Pancreas (tissue), 10 donors: ENCODE measurements at regions not wholly inside any gene's neighbourhood (a gene's known extent, or its start where the extent isn't known, plus 50 kb on each side); places are given as distances from the start of the nearest gene placed in this dataset.

Experiments used
- ATAC-seq, 4 donors: fragments of 200-7000 bp; cut with Tn5 transposase; one replicate each; pipeline versions ENCODE4 v1.8.0 to v1.9.1; 2020; ENCODE audit warnings: mild to moderate bottlenecking in 4 of 4, moderate library complexity in 4 of 4
- DNase-seq, 6 donors: peaks; one replicate each; pipeline ENCODE4 v3.0.0-alpha.2; 2020
- FAIRE-seq: peaks from 2 replicates; lab custom pipeline; 2012; peaks lifted over from hg19 to GRCh38; lab: Jason Lieb, UNC
- H3K27ac ChIP-seq, 4 donors: fragments of 200-600 bp; sonication (generic); 1 replicate in 3 of 4; 2 replicates in 1 of 4; pipeline versions ENCODE4 v1.5.0 to v1.8.0; 2020
- H3K27me3 ChIP-seq, 4 donors: fragments of 200-600 bp; one replicate each; pipeline ENCODE4 v1.8.0; 2021
- H3K36me3 ChIP-seq, 3 donors: fragments of 200-600 bp; sonication (generic) in 1 of 3; one replicate each; pipeline versions ENCODE4 v1.5.0 to v1.8.0; 2020 to 2021
- H3K4me1 ChIP-seq, 3 donors: fragments of 200-600 bp; one replicate each; pipeline ENCODE4 v1.8.0; 2021
- H3K4me3 ChIP-seq, 4 donors: fragments of 200-600 bp; sonication (generic) in 2 of 4; one replicate each; pipeline versions ENCODE4 v1.5.0 to v1.8.0; 2020 to 2021
- H3K9me3 ChIP-seq, 4 donors: fragments of 200-600 bp; one replicate each; pipeline ENCODE4 v1.8.0; 2021
- CTCF ChIP-seq, 4 donors: fragments of 200-600 bp; sonication (generic) in 3 of 4; IDR thresholded peaks; one replicate each; pipeline versions ENCODE4 v1.5.0 to v1.8.0; 2021; ENCODE audit warnings: antibody characterized with exemption in 4 of 4
- WGBS, 2 donors: extraction: QIAGEN DNeasy Blood & Tissue Kit; methylation state at CpG; one replicate each; pipeline ENCODE4 v1.1.7; 2013; 5-methylcytosine and 5-hydroxymethylcytosine counted together
- intact Hi-C, 3 donors: fragments of 100-400 bp; cut with DNase I; formaldehyde crosslinking; loops; one replicate each; pipeline versions ENCODE4 v1.11.1 to v1.14.2; 2022
- donor health status: healthy with polysubstance abuse.
- donor health status: DM: no; HTN: no; CAD: no; lungs with moderate emphysema.
- donor health status: DM: no; HTN: no; CAD: no.
- donor health status: control.
- donor health status: control.
- donor health status: Bipolar disorder and iron deficiency.
- donor health status: DM: yes; HTN: yes; CAD: no.
- donor health status: DM: no; HTN: no; CAD: no.
- donor health status: DM: no; HTN: no; CAD: no.
- donor health status: DM: yes; HTN: yes; CAD: no.

- intact Hi-C loops, result no loop called here
These were observed 387.8 kb downstream of the SMOC2 start for GRCh38 chr6:168828800-168829199.

GRCh38 chr6:168828035-168828434 lies 387.1 kb downstream of the SMOC2 start:
- DNase-seq (no peak), FAIRE-seq (no peak), ATAC-seq (no peak)
- Histone ChIP-seq H3K27ac (no peak overlapping the region), H3K4me3 (no peak overlapping the region), H3K27me3 (no peaks in the 10 kb centered on the region), H3K36me3 (no peaks in the 10 kb centered on the region), H3K4me1 (no peaks in the 10 kb centered on the region), H3K9me3 (no peaks in the 10 kb centered on the region)
- WGBS, 2 donors, result 69 to 73% methylated on average over 3 of the region's 3 CpGs
- TF ChIP-seq CTCF (IDR thresholded peaks at IDR 0.05), result no peak
- intact Hi-C loops, result no loop called here

More at GRCh38 chr6:168828800-168829199, 387.8 kb downstream of the SMOC2 start:
- no peaks in the 10 kb centered on the region for H3K27me3 ChIP-seq
- no peak overlapping the region for H3K4me3 ChIP-seq
- no peak for ATAC-seq
- H3K27ac ChIP-seq, result no peak overlapping the region
- H3K4me1 ChIP-seq, result no peaks in the 10 kb centered on the region
- H3K36me3 ChIP-seq, result no peaks in the 10 kb centered on the region
- no peak for TF ChIP-seq CTCF (IDR thresholded peaks at IDR 0.05)
- WGBS, 2 donors, result 67% methylated on average over 2 of the region's 2 CpGs
- H3K9me3 ChIP-seq, result no peaks in the 10 kb centered on the region
- DNase-seq, result no peak
- no peak for FAIRE-seq

GRCh38 chr6:168827586-168827871 lies 386.5 kb downstream of the SMOC2 start:
- Histone ChIP-seq H3K27ac (no peak overlapping the region), H3K4me1 (no peaks in the 10 kb centered on the region), H3K4me3 (no peak overlapping the region), H3K9me3 (no peaks in the 10 kb centered on the region), H3K27me3 (no peaks in the 10 kb centered on the region), H3K36me3 (no peaks in the 10 kb centered on the region)
- FAIRE-seq (no peak), DNase-seq (no peak), ATAC-seq (no peak)
- TF ChIP-seq CTCF (IDR thresholded peaks at IDR 0.05), result no peak
- intact Hi-C loops, result no loop called here
- WGBS, 2 donors, result 42 to 74% methylated on average over 4 of the region's 4 CpGs

- Histone ChIP-seq H3K36me3 (no peaks in the 10 kb centered on the region), H3K9me3 (no peaks in the 10 kb centered on the region), H3K4me1 (no peaks in the 10 kb centered on the region), H3K27me3 (no peaks in the 10 kb centered on the region), H3K27ac (no peak overlapping the region), H3K4me3 (no peak overlapping the region)
- FAIRE-seq (no peak), ATAC-seq (no peak), DNase-seq (no peak)
- intact Hi-C loops, result no loop called here
- 70 to 77% methylated on average over 19 of the region's 19 CpGs for WGBS, 2 donors
- TF ChIP-seq CTCF (IDR thresholded peaks at IDR 0.05), result no peak
These were observed 386.0 kb downstream of the SMOC2 start for GRCh38 chr6:168826726-168827585.

GRCh38 chr6:168826078-168826390 lies 385.1 kb downstream of the SMOC2 start:
- no peak for TF ChIP-seq CTCF (IDR thresholded peaks at IDR 0.05)
- Histone ChIP-seq H3K27ac (no peak overlapping the region), H3K27me3 (no peaks in the 10 kb centered on the region), H3K4me3 (no peak overlapping the region), H3K9me3 (no peaks in the 10 kb centered on the region), H3K4me1 (no peaks in the 10 kb centered on the region), H3K36me3 (no peaks in the 10 kb centered on the region)
- intact Hi-C loops, result no loop called here
- ATAC-seq (no peak), DNase-seq (no peak), FAIRE-seq (no peak)
- 90 to 94% methylated on average over 23 of the region's 23 CpGs for WGBS, 2 donors
